ENCODE measurements at regions not wholly inside any gene's neighbourhood (a gene's known extent, or its start where the extent isn't known, plus 50 kb on each side); places are given as distances from the start of the nearest gene placed in this dataset.

DNA sequence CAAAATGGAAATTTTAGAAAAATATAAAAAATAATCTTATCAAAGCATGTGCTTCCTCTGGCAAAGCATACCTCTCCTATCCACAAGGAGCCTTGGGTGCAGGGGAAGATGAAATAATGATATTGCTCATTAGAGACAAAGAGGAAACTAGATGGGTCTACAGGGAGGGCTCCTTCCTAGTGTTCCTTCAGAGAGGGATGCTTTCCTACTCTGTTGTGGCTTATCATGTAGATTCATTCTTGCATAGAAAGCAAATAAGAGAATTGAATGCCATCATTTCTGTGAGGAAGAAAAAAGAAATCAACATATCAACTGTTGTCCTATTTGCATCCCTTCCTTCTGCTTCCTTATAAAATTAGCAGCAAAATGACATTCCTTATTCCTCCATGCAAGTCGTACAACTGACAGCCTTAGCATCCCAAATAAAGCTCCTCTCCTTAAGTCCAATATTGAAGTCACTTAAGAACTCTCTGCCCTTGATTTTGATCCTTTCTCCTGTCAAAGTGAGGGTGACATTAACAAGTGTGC, 543.9 kb upstream of the PLXNA2 start:
- DNase-seq (ENCODE audit: low spot score): no peak

DNA sequence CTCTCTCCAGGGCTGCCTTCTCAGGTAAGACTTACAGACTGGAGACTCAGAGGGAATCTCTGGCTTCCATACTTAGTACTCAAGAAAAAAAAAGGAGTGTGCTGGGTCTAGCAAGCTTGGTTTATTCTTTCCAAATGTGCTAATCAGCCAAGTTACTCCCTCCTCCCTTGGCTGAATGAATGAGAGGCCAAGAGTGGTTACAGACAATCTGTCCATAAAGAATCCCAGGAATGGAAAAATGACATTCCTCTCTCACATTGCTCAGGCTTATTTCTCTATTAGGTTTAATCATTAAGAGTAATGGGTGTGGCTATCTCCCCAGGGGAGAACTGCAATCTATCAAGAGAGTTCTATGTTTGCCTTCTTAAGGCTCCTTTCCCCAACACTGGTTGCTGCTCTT, 547.3 kb upstream of the PLXNA2 start:
- DNase-seq (ENCODE audit: low spot score): no peak

DNA sequence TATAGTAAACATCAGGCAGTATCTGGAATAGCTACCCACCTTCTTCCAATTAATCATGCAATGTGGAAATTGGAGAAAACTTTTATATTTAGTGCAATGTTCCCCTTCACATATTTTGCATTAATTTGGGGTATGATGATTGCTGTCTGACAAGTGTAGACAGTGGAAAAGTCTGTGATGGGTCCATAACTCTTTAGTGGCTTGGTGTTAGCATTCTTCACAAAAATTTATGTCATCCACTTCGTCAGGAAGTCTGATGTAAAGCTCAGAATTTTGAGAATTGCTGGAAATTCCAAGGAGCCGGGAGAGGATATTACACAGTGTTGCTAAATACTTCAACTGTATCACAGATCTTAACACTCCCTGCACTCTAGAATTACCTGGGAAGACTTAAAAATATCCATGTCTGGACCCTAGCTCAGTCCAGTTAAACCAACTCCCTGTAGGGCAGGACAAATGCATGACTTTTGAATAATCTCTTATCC, 549.7 kb upstream of the PLXNA2 start:
- no peak for DNase-seq (ENCODE audit: low spot score)

DNA sequence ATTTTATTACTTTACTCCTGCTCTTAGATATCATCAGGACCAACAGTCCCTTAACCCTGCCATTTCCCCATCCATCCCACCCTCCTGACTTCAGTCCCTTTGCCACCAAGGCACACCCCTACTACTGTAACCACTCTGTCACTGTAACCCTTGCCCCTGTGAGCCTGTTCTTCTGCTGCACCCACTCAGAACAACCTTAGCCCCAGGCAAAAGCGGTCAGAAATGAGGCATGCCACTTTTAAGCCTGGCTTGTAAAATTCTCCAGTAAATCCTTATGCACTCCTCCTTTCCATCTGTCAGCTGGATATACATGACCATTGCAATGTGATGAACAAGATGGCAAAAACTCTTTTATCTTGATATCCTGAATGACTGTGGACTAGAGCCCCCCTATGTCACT, 555.0 kb upstream of the PLXNA2 start:
- DNase-seq (ENCODE audit: low spot score): no peak

DNA sequence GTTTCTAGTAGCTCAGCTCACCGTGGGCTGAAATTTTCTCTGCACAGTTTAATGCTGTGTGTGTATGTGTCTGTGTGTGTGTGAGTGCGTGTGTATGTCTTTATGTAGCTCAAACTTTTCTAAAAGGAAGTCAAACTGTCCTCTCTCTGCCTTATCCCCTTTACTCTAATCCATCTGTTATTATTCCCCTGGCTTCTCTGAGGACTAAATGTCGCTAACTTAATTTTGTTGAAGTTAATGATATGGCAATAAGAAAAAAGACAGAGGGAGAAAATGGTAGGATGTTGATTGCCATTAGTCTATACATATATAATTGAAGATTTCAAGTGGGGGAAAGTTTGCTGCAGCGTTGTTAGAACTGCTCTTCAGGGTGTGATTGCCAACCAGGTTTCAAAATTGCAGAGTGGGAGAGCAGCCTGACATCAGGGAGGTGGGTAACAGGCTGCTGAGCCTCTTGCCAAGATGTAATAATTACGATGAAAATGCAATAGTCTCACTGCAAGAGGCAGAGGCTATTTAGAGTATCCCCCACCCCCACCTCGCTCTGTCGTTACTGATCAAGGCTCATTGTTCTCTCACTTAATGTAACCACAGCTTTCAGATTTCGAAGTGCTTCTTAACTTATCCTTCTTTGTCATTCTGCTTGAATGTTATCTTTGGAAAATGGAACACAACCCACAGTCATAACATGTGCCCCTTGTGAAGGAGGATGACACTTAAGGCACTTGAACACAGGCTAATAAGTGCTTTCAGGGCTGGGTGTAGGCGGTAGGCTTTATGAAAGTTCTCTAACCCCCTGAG, 559.0 kb upstream of the PLXNA2 start:
- no peak for DNase-seq (ENCODE audit: low spot score)

DNA sequence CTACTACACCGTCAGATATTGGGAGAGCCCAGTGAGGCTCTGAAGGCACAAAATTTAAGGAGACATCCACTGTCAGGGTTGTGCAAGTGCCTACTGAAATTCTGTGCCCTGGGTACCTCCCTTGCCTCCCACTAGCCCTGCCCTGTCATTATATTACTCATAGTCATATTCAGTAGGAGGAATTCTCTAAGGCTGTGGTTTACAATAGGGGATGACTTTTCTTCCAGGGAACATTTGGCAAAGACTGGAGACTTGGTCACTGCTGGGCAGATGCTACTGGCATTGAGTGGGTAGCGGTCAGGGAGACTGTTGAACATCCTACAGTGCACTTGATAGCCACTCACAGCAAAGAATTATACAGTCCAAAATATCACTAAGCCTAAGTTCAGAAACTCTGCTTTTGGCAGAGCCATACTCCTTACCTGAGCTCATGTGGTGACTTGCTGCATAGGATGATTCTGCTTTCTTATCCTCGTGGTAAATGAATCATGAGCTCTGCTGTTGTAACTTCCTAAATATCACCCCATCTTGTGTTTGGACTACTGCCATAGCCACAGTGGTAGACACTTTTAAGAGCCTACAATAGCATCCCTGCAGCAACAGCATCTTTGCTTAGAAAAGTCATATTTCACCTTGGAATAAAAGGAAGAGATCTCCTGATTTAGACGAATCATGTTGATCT, 563.4 kb upstream of the PLXNA2 start:
- no peak for DNase-seq (ENCODE audit: low spot score)

DNA sequence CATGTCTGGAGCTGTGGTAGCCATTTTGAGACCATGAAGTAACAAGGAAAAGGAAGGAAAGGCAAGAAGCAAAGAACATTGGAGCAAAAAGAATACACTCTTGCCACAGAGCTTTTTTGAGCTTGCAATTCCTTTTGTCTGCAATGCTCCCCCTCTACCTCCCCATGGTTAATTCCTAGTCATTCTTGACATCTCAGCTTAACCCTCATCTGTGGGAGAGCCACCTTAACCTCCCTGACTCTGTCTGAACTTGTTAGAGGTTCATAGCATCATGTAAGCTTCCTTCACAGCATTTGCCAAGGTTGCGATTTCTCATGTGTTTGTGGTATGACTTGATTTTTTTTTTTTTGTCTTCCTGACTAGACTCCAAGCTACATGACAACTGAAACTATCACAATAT, 564.1 kb upstream of the PLXNA2 start:
- no peak for DNase-seq (ENCODE audit: low spot score)

DNA sequence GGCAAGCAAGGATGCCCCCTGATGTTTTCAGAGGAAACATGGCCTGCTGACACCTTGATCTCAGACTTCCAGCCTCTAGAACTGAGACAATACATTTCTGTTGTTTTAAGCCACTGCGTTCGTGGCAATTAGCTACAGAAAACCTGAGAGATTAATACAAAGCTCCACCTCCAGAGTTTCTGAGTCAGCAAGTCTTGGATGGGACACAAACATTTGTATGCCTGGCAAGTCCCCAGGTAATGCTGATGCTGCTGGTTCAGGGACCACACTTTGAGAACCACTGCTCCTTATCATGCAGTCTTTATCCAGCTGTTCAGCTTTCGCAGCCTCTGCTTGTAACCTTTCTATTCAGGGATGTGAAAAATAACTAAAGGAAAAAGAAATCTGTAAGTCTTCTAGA, 565.7 kb upstream of the PLXNA2 start:
- no peak for DNase-seq (ENCODE audit: low spot score)

DNA sequence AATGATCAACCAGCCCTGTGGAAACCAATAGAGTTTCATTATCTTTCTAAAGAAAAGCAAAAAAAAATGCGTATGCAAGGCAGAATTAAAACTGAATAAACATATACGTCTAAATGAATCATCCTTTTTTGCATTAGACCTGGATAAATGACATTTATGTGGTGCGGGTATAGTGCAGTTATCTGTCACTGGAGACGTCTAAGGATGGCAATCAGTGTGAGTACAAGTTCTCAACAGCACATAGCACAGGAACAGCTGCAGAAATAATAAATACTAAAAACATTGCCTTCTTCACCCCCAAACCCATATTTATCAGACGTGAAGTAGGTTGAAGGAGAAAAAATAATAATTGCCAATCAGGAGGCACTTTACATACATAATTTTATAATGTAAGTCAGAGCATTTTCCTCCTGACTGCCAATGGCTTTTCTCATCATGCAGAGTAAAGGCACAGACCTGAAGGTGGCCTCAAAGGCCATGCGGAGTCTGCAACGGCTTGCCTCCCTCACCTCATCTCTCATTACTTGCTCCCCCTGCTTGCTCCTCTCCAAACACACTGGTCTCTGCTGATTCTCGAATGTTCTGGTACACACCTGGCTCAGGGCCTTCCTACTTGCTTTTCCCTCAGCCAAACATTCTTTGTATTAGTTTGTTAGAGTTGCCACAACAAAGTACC, 574.7 kb upstream of the PLXNA2 start:
- DNase-seq (ENCODE audit: low spot score): no peak

DNA sequence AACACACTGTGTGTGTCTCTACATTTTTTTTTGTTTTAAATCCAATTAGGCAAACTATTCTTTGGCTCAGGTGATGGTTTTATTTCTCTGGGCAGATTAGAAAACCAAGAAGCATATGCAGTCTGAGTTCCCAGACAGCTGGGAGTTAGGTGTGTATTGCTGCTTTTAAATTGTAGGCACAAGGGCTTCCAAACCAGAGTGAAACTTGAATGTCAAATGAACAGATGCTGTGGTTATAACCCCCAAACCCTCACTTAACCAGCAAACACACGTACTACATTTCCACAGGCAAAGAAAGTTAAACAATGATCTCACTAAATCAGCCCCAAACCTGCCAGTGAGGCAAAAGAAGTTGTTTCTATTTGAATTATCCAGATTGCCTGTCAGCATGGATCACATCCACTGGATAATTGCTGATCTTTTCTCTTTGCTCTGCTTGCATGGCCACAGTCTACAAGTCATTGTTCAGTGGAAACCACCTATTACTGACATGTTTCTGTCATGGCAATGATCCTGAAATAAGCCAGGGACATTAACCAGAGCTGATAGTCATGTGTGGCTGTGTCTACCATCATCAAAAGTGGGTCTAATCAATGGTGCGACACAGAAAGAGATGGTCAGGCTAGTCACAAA, 576.5 kb upstream of the PLXNA2 start:
- no peak for DNase-seq (ENCODE audit: low spot score)

DNA sequence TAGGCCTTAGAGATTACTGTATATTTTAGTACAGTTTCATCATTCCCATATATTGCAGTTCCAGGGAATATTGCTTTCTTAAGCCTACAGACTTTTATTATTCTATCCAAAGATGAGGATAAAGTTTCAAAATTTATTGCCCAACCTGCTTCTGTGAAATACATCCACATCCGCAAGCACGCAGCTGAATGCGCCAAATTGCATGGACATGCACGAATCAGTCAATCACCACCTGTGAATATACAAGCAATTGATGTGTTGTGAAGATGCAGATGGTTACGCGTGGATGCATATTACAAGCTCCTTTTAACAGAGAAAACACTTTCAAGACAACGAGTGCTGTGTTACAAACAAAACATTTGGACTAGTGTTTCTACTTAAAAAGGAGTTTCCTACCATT, 577.8 kb upstream of the PLXNA2 start:
- no peak for DNase-seq (ENCODE audit: low spot score)

DNA sequence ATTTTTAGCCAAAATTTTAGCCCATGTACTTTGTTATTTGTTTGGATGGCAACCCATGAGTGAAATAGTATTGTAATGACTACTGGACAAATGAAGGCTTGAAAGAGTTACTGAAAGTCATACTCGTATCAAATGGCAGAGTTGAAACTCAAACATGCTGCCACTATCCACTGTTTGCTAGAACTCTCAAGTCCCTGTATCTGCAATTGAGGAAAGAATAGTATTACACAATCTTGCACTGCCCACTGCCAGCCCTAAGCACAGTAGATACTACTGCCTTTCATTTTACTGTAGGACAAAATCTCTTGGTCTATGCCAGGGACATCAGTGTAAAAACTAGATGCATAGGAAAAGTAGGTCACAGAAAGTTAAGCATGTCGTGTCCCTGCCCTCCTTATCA, 581.1 kb upstream of the PLXNA2 start:
- DNase-seq (ENCODE audit: low spot score): no peak

DNA sequence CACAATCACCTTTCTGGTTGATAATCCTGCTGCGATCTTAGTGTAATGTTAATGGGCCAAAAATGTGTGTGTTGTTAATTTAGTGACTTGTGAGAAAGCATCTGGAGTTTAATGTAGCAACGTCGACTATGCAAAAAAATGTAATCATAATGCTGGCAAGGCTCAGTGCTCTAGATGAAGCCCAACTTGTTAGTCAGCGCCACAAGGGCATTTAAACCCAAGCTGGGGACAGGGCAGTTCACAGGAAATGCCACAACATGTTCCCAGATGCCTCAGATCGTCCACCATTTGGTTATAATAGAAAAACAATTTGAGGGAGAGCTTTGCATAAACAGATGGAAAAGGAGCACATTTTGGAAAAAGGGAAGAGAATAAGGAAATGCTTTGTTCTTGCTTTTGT, 585.4 kb upstream of the PLXNA2 start:
- DNase-seq (ENCODE audit: low spot score): no peak

DNA sequence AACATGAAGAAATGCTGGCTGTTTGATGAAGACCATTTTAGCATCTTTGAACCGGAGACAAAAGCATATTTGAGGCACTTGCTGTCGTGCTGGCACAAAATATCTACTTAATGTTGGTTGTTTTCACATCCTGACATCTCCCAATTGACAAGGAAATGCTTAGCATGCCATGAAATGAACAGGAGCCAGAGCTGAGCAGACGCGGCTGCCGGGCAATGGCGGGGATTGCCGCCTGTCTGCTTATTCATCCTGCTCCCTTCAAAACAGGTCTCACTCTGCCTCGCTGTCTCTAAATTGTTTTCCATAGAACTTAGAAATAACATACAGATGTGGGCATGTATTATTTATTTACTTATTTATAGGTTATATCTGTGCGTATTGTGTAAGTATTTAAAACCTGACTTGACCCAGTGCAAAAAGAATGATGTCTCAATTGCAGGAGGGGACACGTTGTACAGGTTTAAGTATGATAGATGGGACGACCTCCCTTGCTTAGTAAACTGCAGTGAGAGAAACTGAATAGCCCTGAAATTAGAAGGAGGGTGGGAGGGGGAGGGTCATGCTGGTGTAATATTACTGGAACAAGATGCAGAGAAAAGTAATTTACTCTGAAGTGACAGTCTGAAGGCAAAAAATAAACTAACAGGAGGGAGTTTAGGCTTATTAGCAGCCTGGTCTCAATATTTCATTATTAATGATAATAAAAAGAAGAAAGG, 590.4 kb upstream of the PLXNA2 start:
- DNase-seq (ENCODE audit: low spot score): no peak

DNA sequence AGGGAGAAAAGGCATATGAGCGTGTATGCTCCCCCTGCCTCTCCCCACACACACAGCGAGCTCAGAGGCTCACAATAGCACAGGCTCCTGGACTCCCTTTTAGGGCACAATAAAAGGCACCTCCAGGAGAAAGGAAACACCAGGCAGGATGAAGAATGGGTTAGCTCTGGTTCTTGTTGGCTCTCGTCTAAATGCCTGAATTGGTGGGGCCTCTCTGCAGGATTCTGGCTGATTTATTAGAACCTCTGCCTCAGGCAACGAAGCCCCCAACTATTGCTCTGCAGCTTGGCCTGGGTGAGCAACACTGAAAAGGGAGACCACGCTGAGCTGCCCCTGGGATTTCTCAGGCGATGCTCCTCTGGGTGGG, 590.9 kb upstream of the PLXNA2 start:
- no peak for DNase-seq (ENCODE audit: low spot score)

DNA sequence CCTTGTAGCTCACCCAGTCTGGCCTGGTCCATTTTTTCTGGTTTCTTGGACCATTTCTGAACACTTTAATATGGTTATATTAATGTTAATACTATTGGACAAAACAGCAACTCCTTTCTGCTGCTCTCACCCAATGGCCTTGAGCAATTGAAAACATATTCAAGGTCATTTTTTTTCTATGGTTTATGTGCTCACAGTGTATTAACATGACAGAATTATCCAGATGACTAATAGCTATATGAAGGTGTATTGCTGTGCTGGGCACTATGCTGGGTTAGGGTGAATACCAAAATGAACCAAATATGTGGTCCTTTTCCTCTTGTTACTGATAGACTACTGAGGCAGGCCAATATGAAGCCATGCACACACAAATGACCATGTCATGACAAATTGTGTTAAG, 591.6 kb upstream of the PLXNA2 start:
- no peak for DNase-seq (ENCODE audit: low spot score)

DNA sequence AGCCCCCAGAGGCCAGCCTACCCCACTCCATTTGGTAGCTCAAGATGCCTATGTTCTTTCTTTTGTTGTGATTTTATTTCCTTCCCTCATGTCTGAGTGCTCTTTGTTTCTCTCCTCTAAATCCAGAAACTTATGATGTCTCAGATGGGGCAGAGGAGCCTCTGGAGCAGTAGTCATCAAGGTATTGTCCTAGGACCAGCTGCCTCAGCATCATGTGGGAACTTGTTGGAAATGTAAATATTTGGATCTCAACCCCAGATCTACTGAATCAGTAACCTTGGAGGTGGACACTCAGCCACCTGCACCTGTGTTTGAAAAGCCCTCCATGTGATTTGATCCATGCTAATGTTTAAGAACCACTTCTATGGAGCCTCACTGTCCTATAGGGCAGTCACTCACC, 593.1 kb upstream of the PLXNA2 start:
- no peak for DNase-seq (ENCODE audit: low spot score)

DNA sequence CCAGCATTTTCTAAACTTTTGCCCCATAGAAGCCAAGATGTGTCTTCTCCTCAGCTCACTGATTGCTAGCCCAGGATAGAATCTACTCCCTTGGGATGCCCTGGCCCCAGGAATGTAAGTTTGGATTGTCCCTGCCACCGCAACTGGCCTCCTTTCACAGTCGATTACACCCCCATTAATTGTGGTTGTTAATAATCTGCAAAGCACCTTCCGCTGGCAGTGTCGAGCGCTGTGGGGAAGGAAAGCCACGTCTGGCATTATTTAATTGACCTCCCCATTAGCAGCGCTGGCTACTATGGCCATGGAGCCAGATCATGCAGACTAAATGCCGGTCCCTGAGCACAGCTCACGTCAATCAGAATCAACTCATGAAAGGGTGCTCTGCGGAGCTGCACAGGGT, 597.3 kb upstream of the PLXNA2 start:
- no peak for DNase-seq (ENCODE audit: low spot score)

DNA sequence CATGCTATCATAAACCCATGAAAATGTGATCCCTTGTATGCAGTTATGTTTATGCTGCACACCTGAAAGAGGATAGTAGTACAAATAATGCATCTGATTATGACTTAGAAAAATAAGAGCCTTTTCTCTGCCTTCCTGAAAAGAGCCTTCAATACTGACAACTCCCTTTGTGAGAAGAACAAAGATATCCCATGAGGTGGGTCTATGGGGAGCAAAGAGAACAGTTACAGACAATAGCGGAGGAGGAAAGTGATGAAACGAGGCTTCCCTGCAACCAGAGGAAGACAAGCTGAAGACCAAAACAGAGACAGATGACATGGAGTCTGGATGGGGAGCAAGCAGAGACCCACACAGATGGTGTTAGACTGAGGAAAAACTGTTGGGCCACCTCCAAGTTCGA, 598.3 kb upstream of the PLXNA2 start:
- no peak for DNase-seq (ENCODE audit: low spot score)

DNA sequence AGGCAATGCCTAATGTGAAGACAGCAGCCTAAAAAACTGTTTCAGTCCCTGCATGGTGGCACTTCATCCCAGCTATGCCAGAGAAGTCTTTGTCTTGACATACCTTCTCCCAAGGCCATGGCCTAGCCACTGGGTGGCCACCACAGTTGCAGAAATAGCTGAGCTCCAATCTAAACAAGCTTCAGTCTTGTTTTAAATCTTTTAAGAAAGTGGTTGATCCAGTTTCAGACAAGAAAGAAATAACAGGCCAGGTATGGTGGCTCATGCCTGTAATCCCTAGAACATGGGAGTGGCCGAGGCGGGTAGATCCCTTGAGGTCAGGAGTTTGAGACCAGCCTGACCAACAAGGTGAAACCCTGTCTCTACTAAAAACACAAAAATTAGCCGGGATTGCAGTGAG, 600.0 kb upstream of the PLXNA2 start:
- DNase-seq (ENCODE audit: low spot score): no peak

DNA sequence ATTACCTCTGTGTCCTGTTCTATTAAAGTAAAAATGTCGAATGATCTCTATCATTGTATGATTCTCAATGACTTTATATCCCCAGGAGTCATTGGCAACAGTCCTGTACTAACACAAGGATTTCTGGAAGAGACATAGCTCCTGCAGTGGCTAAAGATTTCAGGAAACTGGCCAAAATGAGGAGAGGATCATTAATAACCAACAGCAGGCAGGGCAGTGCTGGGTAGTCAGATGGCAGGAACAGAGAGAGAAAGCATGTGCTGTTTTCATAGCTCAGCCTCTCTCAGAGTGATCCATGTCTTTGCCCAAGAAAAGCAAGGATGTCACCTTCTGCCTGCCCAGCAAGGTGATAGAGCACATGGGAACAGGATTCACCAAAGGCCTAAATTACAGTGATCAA, 604.7 kb upstream of the PLXNA2 start:
- DNase-seq (ENCODE audit: low spot score): no peak

DNA sequence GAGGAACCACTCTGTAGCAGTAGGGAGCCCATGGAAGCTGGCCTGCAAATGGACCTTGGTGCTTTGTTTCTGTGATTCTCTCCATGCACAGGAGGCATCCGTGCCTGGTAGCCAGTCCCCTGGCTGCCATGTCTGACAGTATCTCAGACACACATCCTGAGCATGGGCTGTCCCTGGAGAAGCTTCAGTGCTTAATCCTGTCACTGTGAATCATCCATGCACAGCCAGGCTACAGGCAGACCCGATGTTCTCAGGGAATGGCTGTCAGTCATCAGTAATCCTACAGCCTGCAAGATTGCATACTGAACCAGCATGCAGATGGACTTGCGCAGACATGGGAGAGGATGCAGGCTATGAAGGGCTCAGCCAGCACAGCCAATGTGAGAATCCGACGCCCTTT, 606.3 kb upstream of the PLXNA2 start:
- no peak for DNase-seq (ENCODE audit: low spot score)

Measured in COLO829 (cell line).